Gastroesophageal sphincter (tissue), 3 donors: ENCODE measurements at regions not wholly inside any gene's neighbourhood (a gene's known extent, or its start where the extent isn't known, plus 50 kb on each side); places are given as distances from the start of the nearest gene placed in this dataset.

ENCODE experiments used
- CTCF ChIP-seq, 4 experiments: fragments of 200-600 bp in 2 of 4; fragments of 450-650 bp in 2 of 4; sonication (generic) in 1 of 4; IDR thresholded peaks; one replicate each; pipeline ENCODE4 v1.5.1; 2017 to 2019; ENCODE audit warnings: antibody characterized with exemption in 4 of 4, mild to moderate bottlenecking in 2 of 4, moderate library complexity in 2 of 4
- POLR2A ChIP-seq, 2 donors: fragments of 450-650 bp; IDR thresholded peaks; one replicate each; pipeline ENCODE4 v1.6.1; 2017; ENCODE audit warnings: antibody characterized with exemption in 2 of 2, mild to moderate bottlenecking in 2 of 2, moderate library complexity in 1 of 2
- POLR2AphosphoS5 ChIP-seq: sonication (generic); formaldehyde crosslinking; IDR thresholded peaks from one replicate; pipeline ENCODE4 v1.6.1; 2017; ENCODE audit warnings: antibody characterized with exemption

- TF ChIP-seq CTCF (IDR thresholded peaks at IDR 0.05) (no peak), POLR2A (IDR thresholded peaks at IDR 0.05) (no peak), POLR2AphosphoS5 (no peak)
Observed at GRCh38 chr5:97735209-97735608, 552.2 kb upstream of the RIOK2 start.
